SU-DHL-6 (cell line): ENCODE measurements at regions not wholly inside any gene's neighbourhood (a gene's known extent, or its start where the extent isn't known, plus 50 kb on each side); places are given as distances from the start of the nearest gene placed in this dataset.

ENCODE experiments used
- H2AFZ ChIP-seq: fragments of 200-600 bp; sonication (generic); 2 replicates; pipeline ENCODE4 v1.6.1; 2014; ENCODE audit warnings: low read depth, mild to moderate bottlenecking, moderate library complexity, mixed read lengths, antibody characterized with exemption, low read length; ENCODE audit not compliant: severe bottlenecking
- H3F3A ChIP-seq: fragments of 200-600 bp; shearing (Covaris generic); 2 replicates; pipeline ENCODE4 v1.6.0; 2016; ENCODE audit warnings: antibody characterized with exemption, mild to moderate bottlenecking; ENCODE audit not compliant: insufficient read depth
- H3K27ac ChIP-seq: fragments of 200-600 bp; sonication (generic); 2 replicates; pipeline ENCODE4 v1.5.1; 2016; ENCODE audit warnings: low read depth, mild to moderate bottlenecking, low read length, moderate library complexity, mixed read lengths
- H3K27me3 ChIP-seq: fragments of 200-600 bp; sonication (generic), shearing (Covaris generic); 2 replicates; pipeline ENCODE4 v1.6.0; 2014; ENCODE audit warnings: mild to moderate bottlenecking, low read length
- H3K36me3 ChIP-seq: fragments of 200-600 bp; sonication (generic); 2 replicates; pipeline ENCODE4 v1.6.1; 2014; ENCODE audit warnings: mild to moderate bottlenecking, low read length, mixed read lengths
- H3K4me2 ChIP-seq: fragments of 300-600, 200-600 bp; shearing (Covaris generic), sonication (generic); 2 replicates; pipeline ENCODE4 v1.6.0; 2014; ENCODE audit warnings: low read length, low read depth, mild to moderate bottlenecking; ENCODE audit not compliant: poor library complexity, severe bottlenecking
- H3K4me3 ChIP-seq: fragments of 200-600 bp; sonication (generic); 2 replicates; pipeline ENCODE4 v1.5.1; 2014; ENCODE audit warnings: antibody characterized with exemption, low read length, mild to moderate bottlenecking, mixed read lengths; ENCODE audit not compliant: insufficient read depth, poor library complexity, severe bottlenecking
- H3K79me2 ChIP-seq: fragments of 200-600 bp; sonication (generic); 2 replicates; pipeline ENCODE4 v1.6.1; 2014; ENCODE audit warnings: mild to moderate bottlenecking, low read length, moderate library complexity; ENCODE audit not compliant: insufficient read depth
- H3K9ac ChIP-seq: fragments of 200-600 bp; sonication (generic); 2 replicates; pipeline ENCODE4 v1.7.0; 2014; ENCODE audit warnings: mild to moderate bottlenecking, low read length
- H3K9me2 ChIP-seq: fragments of 200-600 bp; sonication (generic); replicated peaks from 2 replicates; pipeline ENCODE4 v1.6.1; 2014; ENCODE audit warnings: low read length; ENCODE audit not compliant: insufficient read depth
- H3K9me3 ChIP-seq: fragments of 200-600 bp; sonication (generic); 2 replicates; pipeline ENCODE4 v1.6.1; 2014; ENCODE audit warnings: low read length, mixed read lengths; ENCODE audit not compliant: insufficient read depth
- H4K20me1 ChIP-seq: fragments of 200-600 bp; sonication (generic); 2 replicates; pipeline ENCODE4 v1.6.1; 2014; ENCODE audit warnings: low read depth, mild to moderate bottlenecking, antibody characterized with exemption, low read length, moderate library complexity, mixed read lengths
- CTCF ChIP-seq: fragments of 200-600 bp; sonication (generic); IDR thresholded peaks from one replicate; pipeline ENCODE4 v1.5.1; 2017; ENCODE audit warnings: antibody characterized with exemption, mild to moderate bottlenecking, low read length, moderate library complexity; ENCODE audit not compliant: insufficient read depth, poor library complexity, severe bottlenecking
- EZH2phosphoT487 ChIP-seq: fragments of 200-600 bp; sonication (generic), shearing (Covaris generic); conservative IDR thresholded peaks from 2 replicates; pipeline ENCODE4 v1.6.1; 2018; ENCODE audit warnings: mild to moderate bottlenecking, antibody characterized with exemption, low read length, moderate library complexity, mixed read lengths

- Histone ChIP-seq H4K20me1 (no peaks in the 10 kb centered on the region), H3K36me3 (no peaks in the 10 kb centered on the region), H3F3A (no peaks in the 10 kb centered on the region), H2AFZ (no peak overlapping the region), H3K4me2 (no peak overlapping the region), H3K9me2 (no peaks in the 10 kb centered on the region), H3K79me2 (no peaks in the 10 kb centered on the region), H3K4me3 (no peak overlapping the region), H3K9me3 (no peaks in the 10 kb centered on the region), H3K27ac (no peak overlapping the region), H3K27me3 (no peaks in the 10 kb centered on the region), H3K9ac (no peak overlapping the region)
- TF ChIP-seq CTCF (no peak), EZH2phosphoT487 (no peak)
Measured at GRCh38 chr21:43343095-43343991, 83.6 kb downstream of the SIK1 start.

GRCh38 chr21:43342301-43342881, 84.5 kb downstream of the SIK1 start:
- Histone ChIP-seq H3F3A (no peaks in the 10 kb centered on the region), H2AFZ (no peak overlapping the region), H4K20me1 (no peaks in the 10 kb centered on the region), H3K4me3 (no peak overlapping the region), H3K79me2 (no peaks in the 10 kb centered on the region), H3K27me3 (no peaks in the 10 kb centered on the region), H3K4me2 (no peak overlapping the region), H3K36me3 (no peaks in the 10 kb centered on the region), H3K9ac (no peak overlapping the region), H3K27ac (no peak overlapping the region), H3K9me2 (no peaks in the 10 kb centered on the region), H3K9me3 (no peaks in the 10 kb centered on the region)
- TF ChIP-seq EZH2phosphoT487 (no peak), CTCF (no peak)

GRCh38 chr21:43341378-43342161, 85.4 kb downstream of the SIK1 start:
- Histone ChIP-seq H3K9ac (no peak overlapping the region), H3K27ac (no peak overlapping the region)

More at GRCh38 chr21:43341378-43342161, 85.4 kb downstream of the SIK1 start:
- Histone ChIP-seq H3K9me2 (no peaks in the 10 kb centered on the region), H3K4me3 (no peak overlapping the region), H3F3A (no peaks in the 10 kb centered on the region), H2AFZ (no peak overlapping the region), H3K79me2 (no peaks in the 10 kb centered on the region), H3K4me2 (no peak overlapping the region), H3K36me3 (no peaks in the 10 kb centered on the region), H3K9me3 (no peaks in the 10 kb centered on the region), H3K27me3 (no peaks in the 10 kb centered on the region), H4K20me1 (no peaks in the 10 kb centered on the region)
- TF ChIP-seq EZH2phosphoT487 (no peak), CTCF (no peak)
